ENCODE measurements at regions not wholly inside any gene's neighbourhood (a gene's known extent, or its start where the extent isn't known, plus 50 kb on each side); places are given as distances from the start of the nearest gene placed in this dataset.

DNA sequence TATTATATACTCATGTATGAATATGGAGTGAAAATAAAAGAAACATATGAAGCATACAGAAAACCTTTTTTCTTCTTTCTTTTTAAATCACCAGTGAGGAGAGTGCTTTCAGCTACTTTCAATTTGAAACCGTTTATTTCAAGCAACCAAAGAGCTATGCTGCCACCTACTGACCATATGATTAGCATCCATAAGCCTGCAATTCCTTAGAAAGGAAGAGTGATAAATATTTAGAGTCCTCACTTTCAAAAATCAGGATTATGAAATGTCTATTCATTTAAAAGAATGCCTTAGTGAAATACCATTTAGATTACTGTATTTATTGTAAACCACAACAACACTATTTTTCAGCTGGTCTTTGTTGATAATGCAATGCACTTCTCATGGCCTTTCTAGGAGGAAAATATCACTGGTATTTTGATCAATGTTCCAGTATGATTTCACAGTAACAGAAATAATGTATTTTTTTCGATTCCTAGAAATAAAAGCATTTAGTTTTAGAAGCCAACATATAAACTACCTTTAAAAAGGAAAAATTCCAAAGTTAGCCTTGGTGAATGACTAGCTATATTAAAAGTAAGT is 667.6 kb downstream of the PCDH18 start:
- no peak overlapping the region for H3K4me3 ChIP-seq (ENCODE audit: insufficient read depth in 1 of 2, low read depth in 1 of 2, low read length in 2 of 2)
- WGBS, result no CpG with 5 or more reads among the region's 2 CpGs
- no peak overlapping the region for H2BK15ac ChIP-seq (ENCODE audit: low read depth, poor library complexity, severe bottlenecking)

DNA sequence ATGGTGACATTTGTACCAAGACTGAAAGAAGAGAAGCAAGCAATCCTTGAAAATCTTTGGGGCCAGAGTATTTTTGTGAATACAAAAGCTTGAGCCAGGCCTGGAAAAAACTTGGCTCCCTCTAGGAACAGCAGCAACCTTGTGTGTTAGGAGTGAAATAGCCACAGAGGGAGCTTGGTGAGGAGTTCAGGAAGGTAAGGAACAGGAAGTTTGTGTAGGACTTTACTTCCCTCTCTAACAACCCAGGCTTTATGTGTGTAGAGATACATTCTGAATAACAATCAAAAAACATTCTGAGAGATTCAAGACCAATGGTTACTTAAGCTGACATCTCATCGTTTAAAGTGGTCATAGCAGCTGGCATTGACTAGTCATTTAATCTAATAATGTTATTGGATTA is 668.5 kb downstream of the PCDH18 start:
- Histone ChIP-seq H2BK12ac (ENCODE audit: low read length in 2 of 2) (no peak overlapping the region), H3K9me3 (ENCODE audit: control insufficient read depth, low read length) (no peaks in the 10 kb centered on the region), H2AK5ac (ENCODE audit: low read length, severe bottlenecking) (no peak overlapping the region), H2BK120ac (ENCODE audit: low read depth, low read length) (no peak overlapping the region), H3K14ac (ENCODE audit: low read length in 2 of 2) (no peak overlapping the region), H3K18ac (ENCODE audit: low read depth in 1 of 2, low read length in 2 of 2) (no peak overlapping the region), H2AFZ (ENCODE audit: low read depth, low read length) (no peak overlapping the region), H3K79me1 (replicated peaks; ENCODE audit: low read length, poor library complexity, severe bottlenecking) (no peaks in the 10 kb centered on the region), H3K9ac (ENCODE audit: low read length) (peak overlapping the region; percentile 67), H3K27ac (ENCODE audit: low read length, poor library complexity, severe bottlenecking) (no peak overlapping the region), H3K4ac (ENCODE audit: low read depth in 1 of 2, low read length in 2 of 2) (peak overlapping the region in 1 of 2 experiments; percentile 38), H3K4me2 (ENCODE audit: low read length, poor library complexity, severe bottlenecking) (no peak overlapping the region), H2BK5ac (ENCODE audit: low read depth, low read length, poor library complexity, severe bottlenecking) (no peak overlapping the region), H4K8ac (ENCODE audit: low read length) (no peak overlapping the region), H2BK15ac (ENCODE audit: low read depth, poor library complexity, severe bottlenecking) (no peak overlapping the region), H3K23ac (ENCODE audit: low read length in 2 of 2) (no peak overlapping the region), H3K4me1 (ENCODE audit: control insufficient read depth, insufficient read depth, low read depth, low read length) (no peaks in the 10 kb centered on the region), H4K91ac (ENCODE audit: low read length) (no peak overlapping the region), H3K27me3 (ENCODE audit: control insufficient read depth in 1 of 2, insufficient read depth in 1 of 2, low read length in 2 of 2) (no peaks in the 10 kb centered on the region), H3K36me3 (ENCODE audit: control insufficient read depth in 1 of 2, insufficient read depth in 2 of 2, low read depth in 1 of 2, low read length in 2 of 2) (no peaks in the 10 kb centered on the region), H3K4me3 (ENCODE audit: insufficient read depth in 1 of 2, low read depth in 1 of 2, low read length in 2 of 2) (no peak overlapping the region)
- peak; percentile 28 for DNase-seq
- no CpG with 5 or more reads among the region's 1 CpG for WGBS

More for the DNA sequence above, 667.6 kb downstream of the PCDH18 start:
- no peak overlapping the region for H3K27ac ChIP-seq (ENCODE audit: low read length, poor library complexity, severe bottlenecking)
- no peaks in the 10 kb centered on the region for H3K27me3 ChIP-seq (ENCODE audit: control insufficient read depth in 1 of 2, insufficient read depth in 1 of 2, low read length in 2 of 2)
- no peaks in the 10 kb centered on the region for H3K4me1 ChIP-seq (ENCODE audit: control insufficient read depth, insufficient read depth, low read depth, low read length)
- no peak overlapping the region for H2AFZ ChIP-seq (ENCODE audit: low read depth, low read length)
- H2BK120ac ChIP-seq (ENCODE audit: low read depth, low read length), result no peak overlapping the region
- H3K4ac ChIP-seq (ENCODE audit: low read depth in 1 of 2, low read length in 2 of 2), result no peak overlapping the region
- H4K8ac ChIP-seq (ENCODE audit: low read length), result no peak overlapping the region
- H3K79me1 ChIP-seq (replicated peaks; ENCODE audit: low read length, poor library complexity, severe bottlenecking), result no peaks in the 10 kb centered on the region
- no peak overlapping the region for H3K14ac ChIP-seq (ENCODE audit: low read length in 2 of 2)
- H3K23ac ChIP-seq (ENCODE audit: low read length in 2 of 2), result no peak overlapping the region
- H3K36me3 ChIP-seq (ENCODE audit: control insufficient read depth in 1 of 2, insufficient read depth in 2 of 2, low read depth in 1 of 2, low read length in 2 of 2), result no peaks in the 10 kb centered on the region
- H4K91ac ChIP-seq (ENCODE audit: low read length), result no peak overlapping the region
- no peak overlapping the region for H3K18ac ChIP-seq (ENCODE audit: low read depth in 1 of 2, low read length in 2 of 2)
- H2BK12ac ChIP-seq (ENCODE audit: low read length in 2 of 2), result no peak overlapping the region
- H3K9me3 ChIP-seq (ENCODE audit: control insufficient read depth, low read length), result no peaks in the 10 kb centered on the region
- DNase-seq, result peak; percentile 80
- no peak overlapping the region for H3K4me2 ChIP-seq (ENCODE audit: low read length, poor library complexity, severe bottlenecking)
- H3K9ac ChIP-seq (ENCODE audit: low read length), result peak overlapping the region; percentile 67
- no peak overlapping the region for H2BK5ac ChIP-seq (ENCODE audit: low read depth, low read length, poor library complexity, severe bottlenecking)
- no peak overlapping the region for H2AK5ac ChIP-seq (ENCODE audit: low read length, severe bottlenecking)

- Histone ChIP-seq H2AK5ac (ENCODE audit: low read length, severe bottlenecking) (no peak overlapping the region), H3K23ac (ENCODE audit: low read length in 2 of 2) (no peak overlapping the region), H3K14ac (ENCODE audit: low read length in 2 of 2) (no peak overlapping the region), H3K4me2 (ENCODE audit: low read length, poor library complexity, severe bottlenecking) (no peak overlapping the region), H3K79me1 (replicated peaks; ENCODE audit: low read length, poor library complexity, severe bottlenecking) (no peaks in the 10 kb centered on the region), H2AFZ (ENCODE audit: low read depth, low read length) (no peak overlapping the region), H3K4me3 (ENCODE audit: insufficient read depth in 1 of 2, low read depth in 1 of 2, low read length in 2 of 2) (no peak overlapping the region), H3K27me3 (ENCODE audit: control insufficient read depth in 1 of 2, insufficient read depth in 1 of 2, low read length in 2 of 2) (no peaks in the 10 kb centered on the region), H2BK12ac (ENCODE audit: low read length in 2 of 2) (no peak overlapping the region), H3K9ac (ENCODE audit: low read length) (no peak overlapping the region), H3K9me3 (ENCODE audit: control insufficient read depth, low read length) (no peaks in the 10 kb centered on the region), H2BK5ac (ENCODE audit: low read depth, low read length, poor library complexity, severe bottlenecking) (no peak overlapping the region), H3K4me1 (ENCODE audit: control insufficient read depth, insufficient read depth, low read depth, low read length) (no peaks in the 10 kb centered on the region), H4K91ac (ENCODE audit: low read length) (no peak overlapping the region), H3K18ac (ENCODE audit: low read depth in 1 of 2, low read length in 2 of 2) (no peak overlapping the region), H4K8ac (ENCODE audit: low read length) (no peak overlapping the region), H2BK15ac (ENCODE audit: low read depth, poor library complexity, severe bottlenecking) (no peak overlapping the region), H3K36me3 (ENCODE audit: control insufficient read depth in 1 of 2, insufficient read depth in 2 of 2, low read depth in 1 of 2, low read length in 2 of 2) (no peaks in the 10 kb centered on the region), H2BK120ac (ENCODE audit: low read depth, low read length) (no peak overlapping the region), H3K27ac (ENCODE audit: low read length, poor library complexity, severe bottlenecking) (no peak overlapping the region), H3K4ac (ENCODE audit: low read depth in 1 of 2, low read length in 2 of 2) (no peak overlapping the region)
- DNase-seq, result no peak
- whole genome bisulfite sequencing, result 80% methylated on average over 1 of the region's 3 CpGs
Observed at GRCh38 chr4:136862653-136863052, 669.6 kb downstream of the PCDH18 start.

DNA sequence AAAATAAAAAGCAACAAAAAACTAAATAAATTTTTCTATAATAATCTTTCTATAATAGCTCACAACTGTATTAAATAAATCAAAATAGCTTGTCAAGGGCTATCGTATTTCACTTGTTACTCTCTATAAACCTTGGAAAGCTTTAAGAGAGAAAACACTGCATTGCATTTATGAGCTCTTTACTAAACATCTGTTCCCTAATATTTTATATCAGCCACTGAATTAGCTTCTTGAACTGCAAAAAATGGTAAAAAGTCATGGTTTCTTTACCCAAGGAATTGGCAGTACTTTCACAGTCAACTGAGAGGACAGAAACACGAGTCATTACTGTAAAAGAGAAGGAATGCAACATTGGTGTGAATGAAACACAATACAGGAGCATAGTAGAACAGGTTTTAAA is 671.2 kb downstream of the PCDH18 start:
- no peak for DNase-seq
- Histone ChIP-seq H2BK5ac (ENCODE audit: low read depth, low read length, poor library complexity, severe bottlenecking) (no peak overlapping the region), H3K27ac (ENCODE audit: low read length, poor library complexity, severe bottlenecking) (no peak overlapping the region), H3K18ac (ENCODE audit: low read depth in 1 of 2, low read length in 2 of 2) (no peak overlapping the region), H2AK5ac (ENCODE audit: low read length, severe bottlenecking) (no peak overlapping the region), H2BK12ac (ENCODE audit: low read length in 2 of 2) (no peak overlapping the region), H2BK120ac (ENCODE audit: low read depth, low read length) (no peak overlapping the region), H2AFZ (ENCODE audit: low read depth, low read length) (no peak overlapping the region), H3K23ac (ENCODE audit: low read length in 2 of 2) (no peak overlapping the region), H4K91ac (ENCODE audit: low read length) (no peak overlapping the region), H3K9me3 (ENCODE audit: control insufficient read depth, low read length) (no peaks in the 10 kb centered on the region), H3K27me3 (ENCODE audit: control insufficient read depth in 1 of 2, insufficient read depth in 1 of 2, low read length in 2 of 2) (no peaks in the 10 kb centered on the region), H3K9ac (ENCODE audit: low read length) (no peak overlapping the region), H3K4me1 (ENCODE audit: control insufficient read depth, insufficient read depth, low read depth, low read length) (no peaks in the 10 kb centered on the region), H2BK15ac (ENCODE audit: low read depth, poor library complexity, severe bottlenecking) (no peak overlapping the region), H3K79me1 (replicated peaks; ENCODE audit: low read length, poor library complexity, severe bottlenecking) (no peaks in the 10 kb centered on the region), H3K4me3 (ENCODE audit: insufficient read depth in 1 of 2, low read depth in 1 of 2, low read length in 2 of 2) (no peak overlapping the region), H3K36me3 (ENCODE audit: control insufficient read depth in 1 of 2, insufficient read depth in 2 of 2, low read depth in 1 of 2, low read length in 2 of 2) (no peaks in the 10 kb centered on the region), H3K4ac (ENCODE audit: low read depth in 1 of 2, low read length in 2 of 2) (no peak overlapping the region), H3K14ac (ENCODE audit: low read length in 2 of 2) (no peak overlapping the region), H3K4me2 (ENCODE audit: low read length, poor library complexity, severe bottlenecking) (no peak overlapping the region), H4K8ac (ENCODE audit: low read length) (no peak overlapping the region)
- WGBS, result 75% methylated on average over 2 of the region's 2 CpGs
